NCI-H1092 treated with DMSO at 0.1 percent for 48 hours (cell line): ENCODE measurements at regions not wholly inside any gene's neighbourhood (a gene's known extent, or its start where the extent isn't known, plus 50 kb on each side); places are given as distances from the start of the nearest gene placed in this dataset.
"Not testable (repeated sequence)": the region's sequence is repeated elsewhere in the genome, so short reads cannot be mapped to it uniquely, and the experiment has no call there.

Experiments
- DNase-seq: peaks from one replicate; lab custom pipeline; 2025; lab: John Stamatoyannopoulos, UW

DNA sequence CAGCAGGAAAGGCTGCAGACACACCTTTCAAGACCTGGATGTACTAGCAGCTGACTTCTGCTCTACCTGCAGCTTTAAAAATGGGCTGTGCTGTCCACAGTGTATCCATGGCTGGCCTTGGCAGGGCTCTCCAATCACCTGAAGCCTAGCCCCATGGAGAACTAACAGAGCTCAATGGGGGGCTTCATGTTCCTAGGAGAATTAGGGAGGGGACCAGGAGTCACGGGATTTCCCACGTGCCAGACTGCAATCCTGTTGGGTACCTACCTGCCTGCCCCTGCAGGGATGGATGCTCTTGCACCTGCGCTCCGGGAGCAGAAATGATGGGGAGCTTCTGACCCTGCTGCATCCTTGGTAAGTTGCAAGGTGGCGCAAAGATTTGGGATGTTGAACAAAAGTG, 462.1 kb downstream of the ICE1 start:
- no peak for DNase-seq

- DNase-seq: no peak
These were observed 461.1 kb downstream of the ICE1 start for GRCh38 chr5:5883562-5883961.

DNA sequence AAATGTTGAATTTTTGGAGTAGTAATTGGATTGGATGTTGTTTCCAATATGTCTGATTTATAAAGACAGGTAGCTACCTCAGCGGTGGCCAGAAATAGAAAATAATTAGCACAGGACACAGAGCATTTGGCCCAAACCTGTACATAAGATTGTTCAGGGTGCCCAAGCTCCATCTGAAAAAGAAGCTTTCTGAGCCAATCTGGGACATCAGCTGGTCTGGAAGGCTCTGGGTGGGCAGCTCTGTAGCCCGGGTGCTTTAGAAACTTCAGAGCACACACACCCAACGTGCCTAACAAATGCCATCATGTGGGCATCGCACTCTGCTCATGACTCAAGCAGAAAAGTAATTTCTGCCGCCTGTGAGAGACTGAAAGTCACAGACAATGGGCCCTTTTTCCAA, 460.7 kb downstream of the ICE1 start:
- DNase-seq: no peak

GRCh38 chr5:5882706-5883105, 460.2 kb downstream of the ICE1 start:
- no peak for DNase-seq

DNA sequence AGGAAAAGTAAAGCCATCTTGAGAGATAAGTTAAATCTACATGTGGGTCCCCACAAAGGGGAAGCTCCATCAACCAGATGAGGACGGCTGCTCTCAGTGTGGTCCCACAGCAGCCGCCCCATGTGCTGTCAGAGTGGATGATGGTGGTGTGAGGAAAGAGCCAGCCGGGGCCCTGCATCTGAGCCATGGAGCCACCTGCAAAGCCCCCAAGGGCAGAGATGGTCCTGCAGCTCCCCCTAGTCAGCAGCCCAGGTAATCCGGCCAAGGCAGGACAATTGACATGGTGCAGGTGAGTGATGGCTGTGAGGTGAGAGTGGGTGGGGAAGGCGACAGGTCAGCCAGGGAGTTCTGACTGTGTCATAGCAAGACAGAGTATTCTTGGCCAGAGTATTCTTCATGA, 458.8 kb downstream of the ICE1 start:
- DNase-seq: peak; percentile 12

DNA sequence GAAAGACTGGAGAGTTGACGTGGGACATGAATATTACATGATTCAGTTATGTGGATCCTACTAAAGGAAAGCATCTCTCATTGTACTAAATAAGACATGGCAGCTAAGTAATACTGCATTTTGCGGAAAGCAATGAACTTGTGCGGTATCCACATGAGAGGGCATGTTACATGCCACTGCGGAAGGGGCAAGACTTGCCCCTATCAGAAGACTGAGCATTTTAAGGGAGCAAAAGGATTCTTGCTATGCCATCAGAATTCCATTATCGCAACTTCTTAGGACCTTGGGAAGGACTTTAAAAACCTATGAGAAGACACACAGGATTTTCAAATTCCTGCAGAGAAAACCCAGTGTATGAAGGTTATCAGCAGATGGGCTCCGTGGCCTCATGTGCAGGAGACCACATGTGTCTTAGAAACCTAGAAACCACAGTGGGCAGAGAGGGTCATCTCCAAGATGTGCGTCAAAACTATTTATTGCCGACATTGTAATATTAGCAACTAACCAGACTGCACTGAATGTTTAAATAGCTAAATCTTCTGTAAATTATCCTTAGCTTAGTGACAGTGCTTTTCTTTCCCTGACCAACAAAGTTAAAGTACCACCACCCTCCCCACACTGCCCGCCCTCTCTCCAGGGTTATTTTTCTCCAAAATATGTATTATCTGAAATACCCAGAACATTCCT, 457.7 kb downstream of the ICE1 start:
- no peak for DNase-seq

- DNase-seq: no peak
These were observed 434.9 kb downstream of the ICE1 start for GRCh38 chr5:5857396-5857795.

- DNase-seq: peak; percentile 53
These were observed 431.6 kb downstream of the ICE1 start for GRCh38 chr5:5854087-5854486.

GRCh38 chr5:5838493-5838892, 416.0 kb downstream of the ICE1 start:
- no peak for DNase-seq

DNA sequence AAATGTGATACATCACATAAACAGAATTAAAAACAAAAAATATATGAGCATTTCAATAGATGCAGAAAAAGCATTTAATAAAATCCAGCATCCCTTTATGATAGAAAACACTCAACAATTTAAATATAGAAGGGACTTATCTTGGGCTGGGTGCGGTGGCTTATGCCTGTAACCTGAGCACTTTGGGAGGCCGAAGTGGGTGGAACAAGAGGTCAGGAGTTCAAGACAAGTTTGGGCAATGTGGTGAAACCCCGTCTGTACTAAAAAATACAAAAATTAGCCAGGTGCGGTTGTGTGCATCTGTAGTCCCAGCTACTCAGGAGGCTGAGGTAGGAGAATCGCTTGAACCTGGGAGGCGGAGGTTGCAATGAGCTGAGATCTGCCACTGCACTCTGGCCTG, 409.1 kb downstream of the ICE1 start:
- not testable (repeated sequence) for DNase-seq

- DNase-seq: no peak
These were observed 406.1 kb downstream of the ICE1 start for GRCh38 chr5:5828619-5829018.

DNA sequence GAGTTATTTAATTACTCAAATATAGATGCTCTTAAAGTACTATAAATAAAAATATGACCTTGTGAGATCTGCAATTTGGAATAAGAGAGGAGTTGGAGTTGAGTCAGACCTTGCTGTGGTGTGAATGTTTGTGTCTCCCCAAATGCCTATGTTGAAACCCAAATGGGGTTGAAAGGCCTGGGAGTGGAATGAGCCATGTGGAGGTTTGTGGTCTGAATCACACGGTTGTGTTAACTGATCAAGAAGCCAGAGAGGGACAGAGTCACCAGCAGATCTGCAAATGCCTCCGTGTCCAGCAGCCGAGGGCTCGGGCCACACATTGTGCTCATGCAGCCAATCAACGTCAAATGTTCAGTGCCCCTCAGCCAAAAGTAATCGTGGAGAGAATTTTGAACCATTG, 404.4 kb downstream of the ICE1 start:
- no peak for DNase-seq

- no peak for DNase-seq
These were observed 400.3 kb downstream of the ICE1 start for GRCh38 chr5:5822729-5823257.

GRCh38 chr5:5816960-5817359, 394.5 kb downstream of the ICE1 start:
- DNase-seq: no peak

GRCh38 chr5:5813441-5813840, 391.0 kb downstream of the ICE1 start:
- no peak for DNase-seq

GRCh38 chr5:5810461-5810860, 388.0 kb downstream of the ICE1 start:
- DNase-seq: peak; percentile 12

DNA sequence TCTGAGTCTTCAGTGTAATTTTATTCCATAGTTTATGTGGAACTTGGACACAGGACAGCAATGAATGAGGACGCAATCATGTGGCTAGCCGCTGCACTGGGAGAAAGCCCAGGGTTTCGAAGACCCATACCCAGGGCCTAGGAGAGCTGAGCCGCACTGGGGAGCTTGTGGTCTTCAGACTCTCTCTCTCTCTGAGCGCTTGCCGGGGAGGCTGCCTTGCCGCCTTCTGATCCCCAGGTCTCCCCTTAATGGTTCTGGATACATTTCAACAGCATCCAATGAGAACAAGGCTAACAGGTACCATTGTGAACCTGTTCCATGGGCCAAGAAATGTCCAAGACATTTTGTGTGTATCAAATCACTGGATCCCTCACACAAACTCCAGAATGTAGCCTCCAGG, 383.4 kb downstream of the ICE1 start:
- no peak for DNase-seq

GRCh38 chr5:5804478-5805233, 382.2 kb downstream of the ICE1 start:
- no peak for DNase-seq

GRCh38 chr5:5800801-5801761, 378.6 kb downstream of the ICE1 start:
- no peak for DNase-seq

GRCh38 chr5:5799826-5800225, 377.3 kb downstream of the ICE1 start:
- no peak for DNase-seq

GRCh38 chr5:5799229-5799628, 376.8 kb downstream of the ICE1 start:
- no peak for DNase-seq

GRCh38 chr5:5798462-5798861, 376.0 kb downstream of the ICE1 start:
- no peak for DNase-seq
